B cell (primary cell): ENCODE measurements at regions not wholly inside any gene's neighbourhood (a gene's known extent, or its start where the extent isn't known, plus 50 kb on each side); places are given as distances from the start of the nearest gene placed in this dataset.
"Not testable (repeated sequence)": the region's sequence is repeated elsewhere in the genome, so short reads cannot be mapped to it uniquely, and the experiment has no call there.

Experiments
- ATAC-seq: fragments of 200-7000 bp; cut with Tn5 transposase; one replicate; pipeline ENCODE4 v1.10.0; 2021; ENCODE audit warnings: low read depth, mild to moderate bottlenecking, moderate number of reproducible peaks, moderate library complexity
- CTCF ChIA-PET: fragments of 350-600 bp; sonication (Branson Sonifier 250); formaldehyde crosslinking; loops from one replicate; lab custom pipeline; 2021; ENCODE audit warnings: antibody characterized with exemption, inconsistent platforms; lab: Charles Lee
- POLR2A ChIA-PET: fragments of 350-600 bp; sonication (Branson Sonifier 250); formaldehyde crosslinking; loops from one replicate; lab custom pipeline; 2021; ENCODE audit warnings: antibody characterized with exemption; lab: Charles Lee
- DNase-seq: peaks from one replicate; pipeline ENCODE4 v3.0.0; 2013
- H2AFZ ChIP-seq: 2 replicates; pipeline ENCODE4 v1.6.1; 2012; ENCODE audit warnings: mild to moderate bottlenecking, low read depth, low read length; ENCODE audit not compliant: insufficient read depth, poor library complexity, severe bottlenecking
- H3K27ac ChIP-seq, 2 donors: 1 replicate in 1 of 2; 2 replicates in 1 of 2; pipeline ENCODE4 v1.5.1; 2012 to 2013; ENCODE audit warnings: low read length in 2 of 2, mild to moderate bottlenecking in 2 of 2, moderate library complexity in 1 of 2
- H3K27me3 ChIP-seq, 4 experiments: fragments of 200-600 bp in 1 of 4; sonication (generic) in 1 of 4; replicated peaks in 1 of 4; 1 replicate in 2 of 4; 2 replicates in 2 of 4; pipeline versions ENCODE4 v1.6.1 to v1.7.0; 2013 to 2016; ENCODE audit warnings: low read length in 3 of 4, mild to moderate bottlenecking in 2 of 4, mixed read lengths in 1 of 4, moderate library complexity in 1 of 4; ENCODE audit not compliant: insufficient read depth in 4 of 4, control insufficient read depth in 3 of 4; ENCODE audit errors: control extremely low read depth in 1 of 4
- H3K36me3 ChIP-seq, 2 experiments: replicated peaks in 1 of 2; 1 replicate in 1 of 2; 2 replicates in 1 of 2; pipeline versions ENCODE4 v1.6.1 to v1.7.1; 2013; ENCODE audit warnings: low read length in 1 of 2; ENCODE audit not compliant: insufficient read depth in 2 of 2, control insufficient read depth in 1 of 2; ENCODE audit errors: control extremely low read depth in 1 of 2, extremely low read depth in 1 of 2
- H3K4me1 ChIP-seq, 2 donors: fragments of 200-600 bp in 1 of 2; sonication (generic) in 1 of 2; 1 replicate in 1 of 2; 2 replicates in 1 of 2; pipeline versions ENCODE4 v1.5.1 to v1.6.1; 2013 to 2017; ENCODE audit warnings: low read length in 2 of 2; ENCODE audit not compliant: control insufficient read depth in 2 of 2, insufficient read depth in 2 of 2
- H3K4me2 ChIP-seq: replicated peaks from 2 replicates; pipeline ENCODE3; 2012; ENCODE audit warnings: mild to moderate bottlenecking, low read depth, low read length; ENCODE audit not compliant: poor library complexity, severe bottlenecking
- H3K4me3 ChIP-seq, 5 experiments: fragments of 200-600 bp in 1 of 5; sonication (generic) in 1 of 5; 1 replicate in 3 of 5; 2 replicates in 2 of 5; pipeline versions ENCODE4 v1.5.1 to v1.7.0; 2011 to 2016; ENCODE audit warnings: low read length in 4 of 5, mild to moderate bottlenecking in 4 of 5, low read depth in 2 of 5, control low read depth in 1 of 5, moderate library complexity in 1 of 5; ENCODE audit not compliant: insufficient read depth in 1 of 5; ENCODE audit errors: control extremely low read depth in 1 of 5, extremely low read depth in 1 of 5
- H3K79me2 ChIP-seq: fragments of 200-600 bp; sonication (generic); one replicate; pipeline ENCODE4 v1.6.0; 2016; ENCODE audit warnings: low read length; ENCODE audit not compliant: control insufficient read depth, insufficient read depth
- H3K9ac ChIP-seq: fragments of 200-600 bp; sonication (generic); 2 replicates; pipeline ENCODE4 v1.6.1; 2017; ENCODE audit warnings: mild to moderate bottlenecking, low read length, moderate library complexity
- H3K9me3 ChIP-seq, 3 donors: one replicate each; pipeline versions ENCODE4 v1.6.1 to v1.7.1; 2013; ENCODE audit warnings: low read length in 2 of 3; ENCODE audit not compliant: control insufficient read depth in 2 of 3, insufficient read depth in 1 of 3; ENCODE audit errors: control extremely low read depth in 1 of 3
- H4K20me1 ChIP-seq: 2 replicates; pipeline ENCODE4 v1.6.0; 2012; ENCODE audit warnings: mild to moderate bottlenecking, low read length; ENCODE audit not compliant: insufficient read depth, control insufficient read depth, poor library complexity, severe bottlenecking
- H3K27ac Mint-ChIP-seq: one replicate; pipeline ENCODE4 v1.8.0; 2021; ENCODE audit warnings: mixed read lengths
- H3K27me3 Mint-ChIP-seq: one replicate; pipeline ENCODE4 v1.8.0; 2021; ENCODE audit warnings: mixed read lengths
- H3K4me1 Mint-ChIP-seq: one replicate; pipeline ENCODE4 v1.8.0; 2021; ENCODE audit warnings: mixed read lengths
- H3K4me3 Mint-ChIP-seq: one replicate; pipeline ENCODE4 v1.8.0; 2021; ENCODE audit warnings: mixed read lengths
- H3K9me3 Mint-ChIP-seq: one replicate; pipeline ENCODE4 v1.8.0; 2022; ENCODE audit warnings: mixed read lengths; ENCODE audit not compliant: insufficient read depth
- EZH2 ChIP-seq: IDR thresholded peaks from 2 replicates; pipeline ENCODE4 v1.6.1; 2012; ENCODE audit warnings: borderline replicate concordance, low read depth, mild to moderate bottlenecking, moderate library complexity, low read length; ENCODE audit not compliant: insufficient read depth, poor library complexity, severe bottlenecking
- WGBS: methylation state at CpG from one replicate; pipeline ENCODE4 v1.1.5; 2013; ENCODE audit warnings: missing lambda C conversion rate; ENCODE audit not compliant: insufficient coverage; 5-methylcytosine and 5-hydroxymethylcytosine counted together
- intact Hi-C: fragments of 100-400 bp; cut with micrococcal nuclease; formaldehyde crosslinking; loops from one replicate; pipeline ENCODE4 v1.10.0; 2022
- TF ChIP-seq, protein P1 (sequence below): fragments of 200-600 bp; IDR thresholded peaks from one replicate; pipeline ENCODE4 v1.8.0; 2022; ENCODE audit warnings: antibody characterized with exemption, mild to moderate bottlenecking

DNA sequence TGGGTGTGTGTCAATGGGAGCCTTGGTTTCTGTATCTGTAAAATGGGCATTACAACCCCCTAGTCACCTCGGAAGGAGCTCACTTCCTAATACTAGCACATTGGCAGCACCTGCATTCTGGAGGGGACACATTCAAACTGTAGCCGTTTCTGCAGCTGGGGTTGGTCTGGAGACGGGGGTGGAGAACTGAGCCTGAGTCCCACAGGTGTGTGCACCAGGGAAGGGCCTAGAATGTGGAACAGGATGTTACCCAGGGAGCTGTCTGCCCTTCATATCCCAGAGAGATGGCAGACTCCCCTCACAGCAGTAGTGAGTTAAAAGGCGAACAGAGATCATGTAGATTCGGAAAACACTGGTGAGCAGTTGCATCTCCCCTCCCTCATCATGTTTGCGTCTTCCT, 272.8 kb upstream of the ZNF32 start:
- no peak for DNase-seq

DNA sequence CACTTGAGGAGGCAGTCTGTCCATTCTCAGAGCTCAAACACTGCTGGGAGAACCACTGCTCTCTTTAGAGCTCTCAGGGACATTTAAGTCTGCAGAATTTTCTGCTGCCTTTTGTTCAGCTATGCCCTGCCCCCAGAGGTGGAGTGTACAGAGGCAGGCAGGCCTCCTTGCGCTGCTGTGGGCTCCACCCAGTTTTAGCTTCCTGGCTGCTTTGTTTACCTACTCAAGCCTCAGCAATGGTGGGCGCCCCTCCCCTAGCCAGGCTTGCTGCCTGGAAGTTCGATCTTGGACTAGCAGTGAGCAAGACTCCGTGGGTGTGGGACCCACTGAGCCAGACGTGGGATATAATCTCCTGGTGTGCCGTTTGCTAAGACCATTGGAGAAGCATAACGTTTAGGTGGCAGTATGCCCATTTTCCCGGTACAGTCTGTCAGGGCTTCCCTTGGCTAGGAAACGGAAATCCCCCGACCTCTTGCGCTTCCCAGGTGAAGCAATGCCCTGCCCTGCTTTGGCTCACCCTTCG, 271.6 kb upstream of the ZNF32 start:
- CTCF ChIA-PET, H3K4me3 ChIP-seq, ATAC-seq, H3K27ac Mint-ChIP-seq, H3K4me2 ChIP-seq, H3K9me3 Mint-ChIP-seq, DNase-seq, POLR2A ChIA-PET, H3K79me2 ChIP-seq, H3K9me3 ChIP-seq, H3K27ac ChIP-seq, H3K9ac ChIP-seq, H3K36me3 ChIP-seq, H3K4me1 ChIP-seq, H3K27me3 Mint-ChIP-seq, H4K20me1 ChIP-seq, H2AFZ ChIP-seq, H3K4me1 Mint-ChIP-seq, H3K27me3 ChIP-seq, intact Hi-C loops, H3K4me3 Mint-ChIP-seq: not testable (repeated sequence)
- 94% methylated on average over 12 of the region's 12 CpGs for WGBS

More for the DNA sequence above, 272.8 kb upstream of the ZNF32 start:
- Mint-ChIP-seq H3K27me3 (no peaks in the 10 kb centered on the region), H3K27ac (no peak overlapping the region), H3K4me1 (no peaks in the 10 kb centered on the region), H3K9me3 (no peaks in the 10 kb centered on the region), H3K4me3 (no peak overlapping the region)
- H3K9ac ChIP-seq, result no peak overlapping the region
- no peaks in the 10 kb centered on the region for H3K36me3 ChIP-seq
- no peaks in the 10 kb centered on the region for H4K20me1 ChIP-seq
- no peak overlapping the region for H2AFZ ChIP-seq
- TF ChIP-seq, protein P1, sequence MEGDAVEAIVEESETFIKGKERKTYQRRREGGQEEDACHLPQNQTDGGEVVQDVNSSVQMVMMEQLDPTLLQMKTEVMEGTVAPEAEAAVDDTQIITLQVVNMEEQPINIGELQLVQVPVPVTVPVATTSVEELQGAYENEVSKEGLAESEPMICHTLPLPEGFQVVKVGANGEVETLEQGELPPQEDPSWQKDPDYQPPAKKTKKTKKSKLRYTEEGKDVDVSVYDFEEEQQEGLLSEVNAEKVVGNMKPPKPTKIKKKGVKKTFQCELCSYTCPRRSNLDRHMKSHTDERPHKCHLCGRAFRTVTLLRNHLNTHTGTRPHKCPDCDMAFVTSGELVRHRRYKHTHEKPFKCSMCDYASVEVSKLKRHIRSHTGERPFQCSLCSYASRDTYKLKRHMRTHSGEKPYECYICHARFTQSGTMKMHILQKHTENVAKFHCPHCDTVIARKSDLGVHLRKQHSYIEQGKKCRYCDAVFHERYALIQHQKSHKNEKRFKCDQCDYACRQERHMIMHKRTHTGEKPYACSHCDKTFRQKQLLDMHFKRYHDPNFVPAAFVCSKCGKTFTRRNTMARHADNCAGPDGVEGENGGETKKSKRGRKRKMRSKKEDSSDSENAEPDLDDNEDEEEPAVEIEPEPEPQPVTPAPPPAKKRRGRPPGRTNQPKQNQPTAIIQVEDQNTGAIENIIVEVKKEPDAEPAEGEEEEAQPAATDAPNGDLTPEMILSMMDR, result no peak
- TF ChIP-seq EZH2, result no peak
- H3K4me1 ChIP-seq, result no peaks in the 10 kb centered on the region
- H3K79me2 ChIP-seq, result no peaks in the 10 kb centered on the region
- peaks cover 0 to 3% (median 0%) of the 10 kb centered on the region in 4 experiments for H3K27me3 ChIP-seq
- ChIA-PET CTCF (no interaction called here), POLR2A (no interaction called here)
- intact Hi-C loops, result no loop called here
- no peak overlapping the region for H3K4me2 ChIP-seq
- no peak overlapping the region for H3K27ac ChIP-seq
- ATAC-seq, result no peak
- H3K4me3 ChIP-seq, result no peak overlapping the region
- 94% methylated on average over 4 of the region's 6 CpGs for WGBS
- H3K9me3 ChIP-seq, result peaks cover 0 to 6% (median 0%) of the 10 kb centered on the region in 3 donors
